ENCODE measurements at regions not wholly inside any gene's neighbourhood (a gene's known extent, or its start where the extent isn't known, plus 50 kb on each side); places are given as distances from the start of the nearest gene placed in this dataset.

DNA sequence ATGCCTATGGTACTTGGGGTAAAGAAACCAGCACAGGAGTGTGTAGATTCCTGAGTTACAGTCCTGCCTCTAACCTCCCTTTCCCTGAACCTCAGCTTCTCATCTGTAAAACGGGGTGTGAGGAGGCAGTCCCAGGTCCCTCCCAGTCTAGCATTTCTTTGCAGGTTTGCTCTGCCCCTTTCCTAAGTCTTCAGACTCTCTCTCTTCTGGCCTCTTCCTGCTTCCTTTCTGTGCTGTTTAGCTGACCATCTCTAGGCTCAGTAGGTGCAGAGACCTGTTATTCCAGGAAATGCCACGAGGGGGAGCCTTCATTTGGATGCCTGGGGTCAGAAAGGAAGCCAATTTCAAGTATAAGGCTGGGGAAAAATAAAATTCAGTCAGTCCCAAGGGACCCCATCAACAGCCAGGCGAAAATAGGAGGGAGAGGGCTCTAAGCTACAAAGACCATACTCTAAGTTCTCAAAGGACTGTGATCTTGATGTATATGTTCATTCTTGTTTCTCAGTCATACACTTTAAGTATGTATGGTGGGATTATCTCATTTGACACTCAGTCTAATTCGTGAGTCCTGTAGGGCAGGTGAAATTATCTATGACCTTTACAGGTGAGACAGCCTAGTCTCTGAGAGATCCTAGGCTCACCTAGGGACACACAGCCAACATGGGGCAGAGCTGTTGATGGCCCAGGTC is 89.1 kb downstream of the NCR2 start:
- H3K27ac ChIP-seq = no peak overlapping the region
- no peaks in the 10 kb centered on the region for H3K36me3 ChIP-seq (ENCODE audit: control insufficient read depth, insufficient read depth, low read length)
- no peaks in the 10 kb centered on the region for H3K9me3 ChIP-seq (ENCODE audit: control insufficient read depth, low read length)
- H3K4me2 ChIP-seq (ENCODE audit: low read length) = no peak overlapping the region
- no peaks in the 10 kb centered on the region for H3K4me1 ChIP-seq
- TF ChIP-seq, protein P1, sequence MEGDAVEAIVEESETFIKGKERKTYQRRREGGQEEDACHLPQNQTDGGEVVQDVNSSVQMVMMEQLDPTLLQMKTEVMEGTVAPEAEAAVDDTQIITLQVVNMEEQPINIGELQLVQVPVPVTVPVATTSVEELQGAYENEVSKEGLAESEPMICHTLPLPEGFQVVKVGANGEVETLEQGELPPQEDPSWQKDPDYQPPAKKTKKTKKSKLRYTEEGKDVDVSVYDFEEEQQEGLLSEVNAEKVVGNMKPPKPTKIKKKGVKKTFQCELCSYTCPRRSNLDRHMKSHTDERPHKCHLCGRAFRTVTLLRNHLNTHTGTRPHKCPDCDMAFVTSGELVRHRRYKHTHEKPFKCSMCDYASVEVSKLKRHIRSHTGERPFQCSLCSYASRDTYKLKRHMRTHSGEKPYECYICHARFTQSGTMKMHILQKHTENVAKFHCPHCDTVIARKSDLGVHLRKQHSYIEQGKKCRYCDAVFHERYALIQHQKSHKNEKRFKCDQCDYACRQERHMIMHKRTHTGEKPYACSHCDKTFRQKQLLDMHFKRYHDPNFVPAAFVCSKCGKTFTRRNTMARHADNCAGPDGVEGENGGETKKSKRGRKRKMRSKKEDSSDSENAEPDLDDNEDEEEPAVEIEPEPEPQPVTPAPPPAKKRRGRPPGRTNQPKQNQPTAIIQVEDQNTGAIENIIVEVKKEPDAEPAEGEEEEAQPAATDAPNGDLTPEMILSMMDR (IDR thresholded peaks at IDR 0.05) = peak; percentile 84
- H3K27me3 ChIP-seq (ENCODE audit: control insufficient read depth, insufficient read depth, low read length) = no peaks in the 10 kb centered on the region
- H2AFZ ChIP-seq = no peak overlapping the region
- no peak overlapping the region for H3K4me3 ChIP-seq (ENCODE audit: low read depth, low read length)
- H3K9ac ChIP-seq = no peak overlapping the region
- H3K79me2 ChIP-seq = no peaks in the 10 kb centered on the region

DNA sequence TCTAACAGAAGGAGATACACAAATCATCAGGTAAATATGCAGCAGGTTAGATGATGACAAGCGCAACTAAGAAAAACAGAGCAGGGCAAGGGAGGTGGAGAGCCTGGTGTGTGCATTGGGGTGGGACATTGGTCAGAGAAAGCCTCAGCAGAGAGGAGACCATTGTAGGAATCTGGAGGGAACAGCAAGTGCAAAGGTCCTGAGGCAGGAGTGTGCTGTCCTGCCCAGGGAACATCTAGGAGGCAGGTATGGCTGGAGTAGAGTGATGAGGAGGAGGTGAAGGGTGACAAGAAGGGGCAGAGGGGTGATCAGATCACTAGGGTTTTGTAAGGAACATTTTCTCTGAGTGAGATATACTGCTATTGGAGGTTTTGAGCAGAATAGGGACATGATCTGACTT is 90.1 kb downstream of the NCR2 start:
- H3K27ac ChIP-seq = no peak overlapping the region
- H3K4me1 ChIP-seq = no peaks in the 10 kb centered on the region
- TF ChIP-seq, protein P1 (IDR thresholded peaks at IDR 0.05) = no peak

DNA sequence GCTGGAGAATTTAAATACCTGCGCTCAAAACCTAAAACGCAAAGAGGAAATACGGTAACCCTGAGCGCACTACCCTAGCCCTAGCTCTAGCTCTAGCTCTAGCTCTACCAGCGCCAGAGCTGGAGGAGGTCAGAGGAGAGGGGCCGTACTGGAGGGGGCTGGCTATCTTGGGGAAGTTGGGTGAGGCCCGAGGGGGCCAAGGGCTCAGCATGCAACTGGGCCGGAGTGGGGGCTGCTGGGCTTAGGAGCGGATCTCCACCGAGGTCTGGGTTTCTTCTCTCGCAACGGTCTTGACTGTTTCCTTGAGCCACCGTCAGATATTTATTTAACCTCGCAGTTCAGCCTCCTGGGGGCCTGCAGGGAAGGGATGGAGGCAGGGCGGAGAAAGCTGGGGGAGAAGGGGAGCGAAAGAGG is 91.0 kb downstream of the NCR2 start:
- no peaks in the 10 kb centered on the region for H3K36me3 ChIP-seq (ENCODE audit: control insufficient read depth, insufficient read depth, low read length)
- no peak overlapping the region for H3K27ac ChIP-seq
- H3K27me3 ChIP-seq (ENCODE audit: control insufficient read depth, insufficient read depth, low read length) = no peaks in the 10 kb centered on the region
- H3K9me3 ChIP-seq (ENCODE audit: control insufficient read depth, low read length) = no peaks in the 10 kb centered on the region
- H3K4me1 ChIP-seq = no peaks in the 10 kb centered on the region
- H2AFZ ChIP-seq = no peak overlapping the region
- H3K4me3 ChIP-seq (ENCODE audit: low read depth, low read length) = no peak overlapping the region
- H3K4me2 ChIP-seq (ENCODE audit: low read length) = no peak overlapping the region
- TF ChIP-seq, protein P1 (IDR thresholded peaks at IDR 0.05) = no peak
- no peak overlapping the region for H3K9ac ChIP-seq
- H3K79me2 ChIP-seq = no peaks in the 10 kb centered on the region

More for the DNA sequence above, 90.1 kb downstream of the NCR2 start:
- Histone ChIP-seq H3K79me2 (no peaks in the 10 kb centered on the region), H3K4me2 (ENCODE audit: low read length) (no peak overlapping the region), H3K36me3 (ENCODE audit: control insufficient read depth, insufficient read depth, low read length) (no peaks in the 10 kb centered on the region), H3K9ac (no peak overlapping the region), H3K4me3 (ENCODE audit: low read depth, low read length) (no peak overlapping the region), H3K9me3 (ENCODE audit: control insufficient read depth, low read length) (no peaks in the 10 kb centered on the region), H3K27me3 (ENCODE audit: control insufficient read depth, insufficient read depth, low read length) (no peaks in the 10 kb centered on the region), H2AFZ (peak overlapping the region; percentile 24)

DNA sequence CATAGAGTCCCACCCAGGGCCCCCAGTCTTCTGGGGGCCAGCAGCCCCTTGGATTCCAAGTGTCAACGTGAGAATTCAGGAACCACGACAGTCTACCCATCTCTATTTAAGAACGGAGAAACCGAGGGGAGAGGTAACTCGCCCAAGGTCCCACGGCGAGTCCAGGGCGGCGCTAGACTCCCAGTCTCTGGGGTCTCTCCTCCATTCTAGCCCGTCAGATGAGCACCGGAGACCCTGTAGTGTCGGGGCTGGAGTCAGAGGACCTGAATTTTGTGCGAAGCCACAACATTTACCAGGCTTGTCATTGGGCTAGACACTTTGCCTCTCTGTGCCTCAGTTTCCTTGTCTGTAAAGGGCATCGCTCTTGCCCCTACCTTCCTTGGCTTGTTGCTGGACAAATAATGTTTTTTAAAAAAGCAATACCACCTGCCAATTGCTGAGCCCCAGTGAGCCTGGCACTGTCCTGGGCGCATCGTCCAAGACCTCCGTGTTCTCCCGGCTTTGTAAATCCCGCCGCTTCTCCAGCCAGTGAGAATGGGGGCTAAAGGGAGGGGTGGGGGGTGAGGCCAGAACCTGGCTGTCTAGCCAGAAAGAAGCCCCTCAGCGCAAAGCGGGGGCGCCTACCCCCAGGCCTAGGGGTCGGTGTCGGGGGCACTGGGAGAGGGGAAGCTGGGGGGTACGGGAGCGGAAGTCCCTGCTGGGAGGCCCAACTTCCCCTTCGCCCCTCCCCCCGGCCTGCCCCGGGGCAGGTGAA is 91.7 kb downstream of the NCR2 start:
- Histone ChIP-seq H3K4me3 (ENCODE audit: low read depth, low read length) (no peak overlapping the region), H2AFZ (peak overlapping the region; percentile 95), H3K4me2 (ENCODE audit: low read length) (no peak overlapping the region), H3K27ac (no peak overlapping the region), H3K27me3 (ENCODE audit: control insufficient read depth, insufficient read depth, low read length) (no peaks in the 10 kb centered on the region), H3K4me1 (no peaks in the 10 kb centered on the region), H3K9me3 (ENCODE audit: control insufficient read depth, low read length) (no peaks in the 10 kb centered on the region), H3K36me3 (ENCODE audit: control insufficient read depth, insufficient read depth, low read length) (no peaks in the 10 kb centered on the region), H3K9ac (no peak overlapping the region), H3K79me2 (no peaks in the 10 kb centered on the region)
- TF ChIP-seq, protein P1 (IDR thresholded peaks at IDR 0.05) = no peak
